Sigmoid colon (tissue), 4 donors: ENCODE measurements at regions not wholly inside any gene's neighbourhood (a gene's known extent, or its start where the extent isn't known, plus 50 kb on each side); places are given as distances from the start of the nearest gene placed in this dataset.

Experiments
- CTCF ChIP-seq, 4 experiments: fragments of 450-650 bp in 3 of 4; fragments of 200-600 bp in 1 of 4; IDR thresholded peaks; one replicate each; pipeline ENCODE4 v1.5.1; 2016 to 2019; ENCODE audit warnings: antibody characterized with exemption in 4 of 4, mild to moderate bottlenecking in 3 of 4, moderate library complexity in 2 of 4
- EP300 ChIP-seq, 4 donors: sonication (generic); formaldehyde crosslinking; IDR thresholded peaks; one replicate each; pipeline ENCODE4 v1.6.1; 2017; ENCODE audit warnings: antibody characterized with exemption in 4 of 4
- POLR2A ChIP-seq, 2 donors: fragments of 450-650 bp; IDR thresholded peaks; one replicate each; pipeline ENCODE4 v1.6.1; 2016; ENCODE audit warnings: antibody characterized with exemption in 2 of 2, mild to moderate bottlenecking in 2 of 2, moderate library complexity in 2 of 2
- POLR2AphosphoS5 ChIP-seq, 4 donors: sonication (generic); formaldehyde crosslinking; IDR thresholded peaks; one replicate each; pipeline ENCODE4 v1.6.1; 2017; ENCODE audit warnings: antibody characterized with exemption in 4 of 4

GRCh38 chr6:80544555-80544954 lies 438.1 kb downstream of the BCKDHB start:
- TF ChIP-seq CTCF (IDR thresholded peaks at IDR 0.05) (no peak), POLR2A (IDR thresholded peaks at IDR 0.05) (no peak), POLR2AphosphoS5 (IDR thresholded peaks at IDR 0.05) (no peak), EP300 (IDR thresholded peaks at IDR 0.05) (no peak)
